ENCODE measurements at regions not wholly inside any gene's neighbourhood (a gene's known extent, or its start where the extent isn't known, plus 50 kb on each side); places are given as distances from the start of the nearest gene placed in this dataset.

- no peak for DNase-seq (ENCODE audit: low spot score)
These were observed 172.3 kb upstream of the MVB12B start for GRCh38 chr9:126154182-126154827.

- DNase-seq (ENCODE audit: low spot score), result no peak
These were observed 171.8 kb upstream of the MVB12B start for GRCh38 chr9:126154869-126155268.

- no peak for DNase-seq (ENCODE audit: low spot score)
These were observed 170.6 kb upstream of the MVB12B start for GRCh38 chr9:126155756-126156664.

GRCh38 chr9:126156898-126157297 lies 169.7 kb upstream of the MVB12B start:
- no peak for DNase-seq (ENCODE audit: low spot score)

- DNase-seq (ENCODE audit: low spot score), result no peak
These were observed 169.2 kb upstream of the MVB12B start for GRCh38 chr9:126157423-126157822.

- no peak for DNase-seq (ENCODE audit: low spot score)
These were observed 168.6 kb upstream of the MVB12B start for GRCh38 chr9:126157826-126158587.

- DNase-seq (ENCODE audit: low spot score), result no peak
These were observed 167.8 kb upstream of the MVB12B start for GRCh38 chr9:126158588-126159429.

- DNase-seq (ENCODE audit: low spot score), result no peak
These were observed 167.1 kb upstream of the MVB12B start for GRCh38 chr9:126159430-126160060.

GRCh38 chr9:126160067-126160853 lies 166.4 kb upstream of the MVB12B start:
- no peak for DNase-seq (ENCODE audit: low spot score)

GRCh38 chr9:126160854-126161329 lies 165.7 kb upstream of the MVB12B start:
- no peak for DNase-seq (ENCODE audit: low spot score)

- DNase-seq (ENCODE audit: low spot score), result no peak
These were observed 163.8 kb upstream of the MVB12B start for GRCh38 chr9:126162611-126163381.

- no peak for DNase-seq (ENCODE audit: low spot score)
These were observed 161.7 kb upstream of the MVB12B start for GRCh38 chr9:126164796-126165525.

- DNase-seq (ENCODE audit: low spot score), result no peak
These were observed 160.9 kb upstream of the MVB12B start for GRCh38 chr9:126165755-126166154.

GRCh38 chr9:126166291-126166690 lies 160.3 kb upstream of the MVB12B start:
- DNase-seq (ENCODE audit: low spot score), result no peak

GRCh38 chr9:126166866-126167265 lies 159.8 kb upstream of the MVB12B start:
- DNase-seq (ENCODE audit: low spot score), result no peak

- no peak for DNase-seq (ENCODE audit: low spot score)
These were observed 156.9 kb upstream of the MVB12B start for GRCh38 chr9:126169736-126170135.

GRCh38 chr9:126170286-126170823 lies 156.3 kb upstream of the MVB12B start:
- no peak for DNase-seq (ENCODE audit: low spot score)

- DNase-seq (ENCODE audit: low spot score), result no peak
These were observed 155.0 kb upstream of the MVB12B start for GRCh38 chr9:126171641-126172040.

All from LoVo (cell line).